ENCODE measurements at regions not wholly inside any gene's neighbourhood (a gene's known extent, or its start where the extent isn't known, plus 50 kb on each side); places are given as distances from the start of the nearest gene placed in this dataset.

GRCh38 chr4:35771571-35771970 lies 472.7 kb downstream of the ARAP2 start:
- Histone ChIP-seq H3K4me1 (ENCODE audit: insufficient read depth) (no peaks in the 10 kb centered on the region), H3K27ac (no peak overlapping the region), H3K4me3 (no peak overlapping the region), H4K20me1 (ENCODE audit: insufficient read depth, poor library complexity, severe bottlenecking) (no peaks in the 10 kb centered on the region), H3K9me2 (replicated peaks; ENCODE audit: insufficient read depth) (no peaks in the 10 kb centered on the region), H3K36me3 (replicated peaks; ENCODE audit: insufficient read depth, low read depth) (no peaks in the 10 kb centered on the region), H3K79me2 (no peaks in the 10 kb centered on the region), H3K27me3 (no peaks in the 10 kb centered on the region), H2AFZ (no peak overlapping the region), H3K4me2 (no peak overlapping the region), H3K9me3 (ENCODE audit: low read depth) (no peaks in the 10 kb centered on the region)
- 89% methylated on average over 2 of the region's 2 CpGs for WGBS (ENCODE audit: low lambda C conversion rate, missing lambda C conversion rate)
- no peak for TF ChIP-seq EZH2 (IDR thresholded peaks at IDR 0.05; ENCODE audit: borderline replicate concordance)
- TF ChIP-seq, protein P1, sequence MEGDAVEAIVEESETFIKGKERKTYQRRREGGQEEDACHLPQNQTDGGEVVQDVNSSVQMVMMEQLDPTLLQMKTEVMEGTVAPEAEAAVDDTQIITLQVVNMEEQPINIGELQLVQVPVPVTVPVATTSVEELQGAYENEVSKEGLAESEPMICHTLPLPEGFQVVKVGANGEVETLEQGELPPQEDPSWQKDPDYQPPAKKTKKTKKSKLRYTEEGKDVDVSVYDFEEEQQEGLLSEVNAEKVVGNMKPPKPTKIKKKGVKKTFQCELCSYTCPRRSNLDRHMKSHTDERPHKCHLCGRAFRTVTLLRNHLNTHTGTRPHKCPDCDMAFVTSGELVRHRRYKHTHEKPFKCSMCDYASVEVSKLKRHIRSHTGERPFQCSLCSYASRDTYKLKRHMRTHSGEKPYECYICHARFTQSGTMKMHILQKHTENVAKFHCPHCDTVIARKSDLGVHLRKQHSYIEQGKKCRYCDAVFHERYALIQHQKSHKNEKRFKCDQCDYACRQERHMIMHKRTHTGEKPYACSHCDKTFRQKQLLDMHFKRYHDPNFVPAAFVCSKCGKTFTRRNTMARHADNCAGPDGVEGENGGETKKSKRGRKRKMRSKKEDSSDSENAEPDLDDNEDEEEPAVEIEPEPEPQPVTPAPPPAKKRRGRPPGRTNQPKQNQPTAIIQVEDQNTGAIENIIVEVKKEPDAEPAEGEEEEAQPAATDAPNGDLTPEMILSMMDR (IDR thresholded peaks at IDR 0.05; ENCODE audit: poor library complexity) = no peak
- TF ChIP-seq EZH2phosphoT487 (IDR thresholded peaks at IDR 0.05; ENCODE audit: low read depth, severe bottlenecking, unreplicated experiment) = no peak
- no peak for DNase-seq (ENCODE audit: low spot score)

GRCh38 chr4:35772291-35772690 lies 472.0 kb downstream of the ARAP2 start:
- no peaks in the 10 kb centered on the region for H4K20me1 ChIP-seq (ENCODE audit: insufficient read depth, poor library complexity, severe bottlenecking)
- H3K4me2 ChIP-seq = no peak overlapping the region
- no peaks in the 10 kb centered on the region for H3K79me2 ChIP-seq
- H3K9me3 ChIP-seq (ENCODE audit: low read depth) = no peaks in the 10 kb centered on the region
- no peaks in the 10 kb centered on the region for H3K9me2 ChIP-seq (replicated peaks; ENCODE audit: insufficient read depth)
- no peaks in the 10 kb centered on the region for H3K27me3 ChIP-seq
- no peaks in the 10 kb centered on the region for H3K36me3 ChIP-seq (replicated peaks; ENCODE audit: insufficient read depth, low read depth)
- WGBS (ENCODE audit: low lambda C conversion rate, missing lambda C conversion rate) = 100% methylated on average over 2 of the region's 2 CpGs
- H3K4me3 ChIP-seq = no peak overlapping the region
- H3K4me1 ChIP-seq (ENCODE audit: insufficient read depth) = no peaks in the 10 kb centered on the region
- H2AFZ ChIP-seq = no peak overlapping the region
- no peak overlapping the region for H3K27ac ChIP-seq
- no peak for DNase-seq (ENCODE audit: low spot score)
- TF ChIP-seq, protein P1 (IDR thresholded peaks at IDR 0.05; ENCODE audit: poor library complexity) = no peak
- TF ChIP-seq EZH2phosphoT487 (IDR thresholded peaks at IDR 0.05; ENCODE audit: low read depth, severe bottlenecking, unreplicated experiment) (no peak), EZH2 (IDR thresholded peaks at IDR 0.05; ENCODE audit: borderline replicate concordance) (no peak)

DNA sequence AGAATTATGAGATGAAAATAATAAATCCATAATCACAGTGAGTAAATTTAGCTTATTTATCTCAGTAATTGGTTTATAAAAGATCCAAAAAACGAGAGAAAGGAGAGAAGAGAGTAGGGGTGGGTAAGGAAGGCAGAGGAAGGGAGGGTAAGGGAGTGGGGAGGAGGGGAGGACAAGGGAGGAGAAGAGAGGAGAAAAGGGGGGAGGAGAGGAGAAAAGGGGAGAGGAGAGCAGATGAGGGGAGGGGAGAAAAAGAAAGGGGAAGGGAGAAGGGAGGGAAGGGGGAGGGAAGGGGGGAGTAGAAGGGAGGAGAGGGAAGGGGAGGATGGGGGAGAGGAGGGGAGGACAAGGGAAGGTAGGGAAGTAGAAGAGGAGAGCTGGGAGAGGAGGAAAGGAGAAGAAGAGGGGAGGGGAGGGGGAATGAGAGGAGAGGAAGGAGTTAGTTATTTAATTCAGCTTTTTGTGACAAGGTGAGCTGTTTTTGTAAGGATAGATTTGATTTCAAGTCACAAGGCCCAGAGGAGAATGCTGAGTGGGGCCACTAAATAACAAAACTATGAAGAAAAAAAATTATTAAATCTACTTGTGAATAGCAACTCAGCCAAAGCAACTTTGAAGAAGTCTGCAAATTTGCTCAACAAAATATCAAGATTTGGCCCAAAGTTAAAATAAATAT lies 454.3 kb downstream of the ARAP2 start:
- H2AFZ ChIP-seq = no peak overlapping the region
- 65% methylated on average over 1 of the region's 1 CpG for WGBS (ENCODE audit: low lambda C conversion rate, missing lambda C conversion rate)
- TF ChIP-seq EZH2 (IDR thresholded peaks at IDR 0.05; ENCODE audit: borderline replicate concordance) = no peak
- TF ChIP-seq, protein P1 (IDR thresholded peaks at IDR 0.05; ENCODE audit: poor library complexity) = no peak
- no peak for TF ChIP-seq EZH2phosphoT487 (IDR thresholded peaks at IDR 0.05; ENCODE audit: low read depth, severe bottlenecking, unreplicated experiment)
- H3K9me2 ChIP-seq (replicated peaks; ENCODE audit: insufficient read depth) = no peaks in the 10 kb centered on the region
- H3K4me1 ChIP-seq (ENCODE audit: insufficient read depth) = no peaks in the 10 kb centered on the region
- H3K79me2 ChIP-seq = no peaks in the 10 kb centered on the region
- no peaks in the 10 kb centered on the region for H3K27me3 ChIP-seq
- no peak overlapping the region for H3K27ac ChIP-seq
- H3K36me3 ChIP-seq (replicated peaks; ENCODE audit: insufficient read depth, low read depth) = no peaks in the 10 kb centered on the region
- no peak overlapping the region for H3K4me2 ChIP-seq
- no peak overlapping the region for H3K4me3 ChIP-seq
- H3K9me3 ChIP-seq (ENCODE audit: low read depth) = no peaks in the 10 kb centered on the region
- no peak for DNase-seq (ENCODE audit: low spot score)
- no peaks in the 10 kb centered on the region for H4K20me1 ChIP-seq (ENCODE audit: insufficient read depth, poor library complexity, severe bottlenecking)
